SK-MEL-5 (cell line): ENCODE measurements at regions not wholly inside any gene's neighbourhood (a gene's known extent, or its start where the extent isn't known, plus 50 kb on each side); places are given as distances from the start of the nearest gene placed in this dataset.

Source experiments
- DNase-seq: peaks from one replicate; pipeline ENCODE4 v3.0.0-alpha.2; 2016; ENCODE audit warnings: low read depth, low spot score
- in situ Hi-C: cut with HindIII; loops from 2 replicates; pipeline ENCODE4 v1.10.0; 2016; ENCODE audit warnings: low sequenced_read_pairs, high pct_unique_total_duplicates, low pct_unique_long_range_greater_than_20kb

DNA sequence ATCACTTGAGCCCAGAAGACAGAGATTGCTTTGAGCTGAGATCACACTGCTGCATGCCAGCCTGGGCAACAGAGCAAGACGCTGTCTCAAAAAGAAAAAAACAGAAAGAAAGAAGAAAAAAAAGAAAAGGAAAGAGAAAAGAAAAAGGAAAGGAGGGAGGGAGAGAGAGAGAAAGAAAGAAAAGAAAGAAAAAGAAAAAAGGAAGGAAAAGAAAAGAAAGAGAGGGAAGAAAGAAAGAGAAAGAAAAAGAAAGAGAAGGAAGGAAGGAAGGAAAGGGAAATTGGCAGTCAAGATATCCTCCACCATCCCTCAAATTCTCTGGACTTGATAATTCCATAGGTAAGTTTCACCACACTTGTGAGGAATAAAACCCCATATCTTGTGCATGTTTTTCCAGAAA is 71.4 kb upstream of the WSB1 start:
- in situ Hi-C loops: no loop called here
- DNase-seq: no peak

DNA sequence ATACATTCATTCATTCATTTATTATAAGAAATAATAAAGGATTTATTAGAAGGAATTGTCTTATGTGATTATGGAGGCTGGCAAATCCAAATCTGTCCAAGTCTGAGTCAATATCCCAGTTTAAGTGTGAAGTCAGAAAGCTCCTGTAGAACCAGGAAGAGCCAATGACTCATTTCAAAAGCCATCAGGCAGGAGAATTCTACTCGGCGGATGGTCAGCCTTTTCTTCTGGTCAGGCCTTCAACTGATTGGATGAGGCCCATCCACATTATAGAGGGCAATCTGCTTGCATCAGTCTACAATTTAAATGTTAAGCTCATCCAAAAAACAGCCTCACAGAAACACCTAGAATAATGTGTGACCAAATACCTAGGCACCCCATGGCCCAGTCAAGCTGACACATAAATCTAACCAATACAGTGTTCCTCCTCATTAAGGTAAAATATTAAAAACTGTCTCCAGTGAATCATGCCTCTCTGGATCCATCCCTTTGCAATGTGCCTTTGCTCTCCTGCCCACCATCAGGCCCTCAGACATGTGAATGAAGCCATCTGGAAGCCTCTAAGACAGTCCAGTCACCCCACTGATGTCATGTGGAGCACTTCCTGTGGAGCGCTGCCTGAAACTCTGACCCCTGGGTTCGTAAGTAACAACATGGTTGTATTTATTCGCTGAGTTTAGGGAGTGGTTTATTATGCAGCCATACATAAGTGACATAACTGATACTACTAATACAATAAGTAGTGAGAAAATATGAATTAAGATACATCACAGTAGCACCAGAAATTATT is 69.2 kb upstream of the WSB1 start:
- DNase-seq: no peak
- in situ Hi-C loops: no loop called here

DNA sequence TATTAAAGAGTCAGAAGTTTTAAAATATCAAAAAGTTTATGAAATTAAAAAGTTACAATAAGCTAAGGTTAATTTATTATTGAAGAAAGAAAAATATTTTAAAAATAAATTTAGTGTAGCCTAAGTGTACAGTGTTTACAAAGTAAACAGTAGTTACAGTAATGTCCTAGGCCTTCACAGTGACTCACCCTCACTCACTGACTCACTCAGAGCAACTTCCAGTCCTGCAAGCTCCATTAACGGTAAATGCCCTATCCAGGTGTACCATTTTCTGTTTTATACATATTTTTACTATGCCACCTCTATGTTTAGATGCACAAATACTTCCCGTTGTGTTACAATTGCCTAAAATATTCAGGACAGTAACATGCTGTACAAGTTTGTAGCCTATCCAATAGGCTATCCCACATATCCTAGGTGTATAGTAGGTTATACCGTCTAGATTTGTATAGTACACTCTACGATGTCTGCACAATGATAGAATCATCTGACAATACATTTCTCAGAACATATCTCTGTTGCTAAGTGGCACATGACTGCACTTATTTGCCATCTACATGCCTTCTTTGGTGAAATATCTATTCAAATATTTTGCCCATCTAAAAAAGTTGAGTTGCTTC is 67.2 kb upstream of the WSB1 start:
- DNase-seq: no peak
- in situ Hi-C loops: no loop called here

DNA sequence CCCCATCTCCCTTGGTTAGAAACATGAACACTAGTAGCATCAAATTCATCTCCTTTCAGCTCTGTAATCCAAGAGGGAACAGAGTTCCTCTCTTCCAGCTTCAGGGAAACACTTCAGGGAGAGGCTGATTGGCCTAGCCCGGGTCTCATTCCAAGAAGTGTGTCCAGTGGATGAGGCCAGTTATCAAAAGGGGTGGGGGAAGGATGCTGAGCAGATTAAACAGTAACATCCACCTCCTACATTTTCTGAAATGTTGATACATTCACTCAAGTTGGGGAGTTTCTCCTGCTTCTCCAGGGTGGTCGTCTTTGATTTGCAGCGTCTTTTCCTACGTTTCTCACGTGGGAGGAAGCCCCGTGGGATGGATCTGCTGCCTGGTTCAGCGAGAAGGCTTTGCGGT is 62.9 kb upstream of the WSB1 start:
- in situ Hi-C loops: no loop called here
- no peak for DNase-seq

DNA sequence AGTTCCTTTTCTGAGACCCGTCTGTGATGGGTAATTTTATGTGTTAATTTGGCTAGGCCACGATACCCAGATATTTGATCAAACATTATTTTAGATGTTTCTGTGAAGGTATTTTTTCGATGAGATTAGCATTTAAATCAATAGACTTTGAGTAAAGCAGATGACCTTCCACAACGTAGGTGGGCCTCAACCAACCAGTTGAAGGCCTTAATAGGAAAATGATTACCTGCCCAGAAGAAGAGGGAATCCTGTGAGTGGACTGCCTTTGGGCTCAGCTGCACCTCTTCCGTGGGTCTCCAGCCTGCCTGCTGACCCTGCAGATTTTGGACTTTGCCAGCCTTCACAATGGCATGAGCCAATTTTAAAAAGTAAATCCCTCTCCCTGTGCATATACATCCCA is 61.6 kb upstream of the WSB1 start:
- DNase-seq: no peak
- in situ Hi-C loops: no loop called here

DNA sequence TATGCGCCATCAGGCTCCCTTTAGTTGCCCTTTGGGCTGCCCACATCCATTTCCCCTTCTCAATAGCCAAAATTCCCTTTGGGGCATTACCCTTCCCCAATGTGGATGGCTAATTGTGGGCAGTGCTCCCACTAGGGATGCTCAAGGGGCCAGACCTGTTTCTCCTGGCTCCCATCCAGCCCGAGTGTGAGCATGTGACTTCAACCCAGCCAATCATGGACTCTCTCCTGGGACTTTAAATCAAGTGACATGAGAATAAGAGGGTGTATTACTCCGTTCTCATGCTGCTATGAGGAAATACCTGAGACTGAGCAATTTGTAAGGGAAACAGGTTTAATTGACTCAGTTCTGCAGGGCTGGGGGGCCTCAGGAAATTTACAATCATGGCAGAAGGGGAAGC is 60.9 kb upstream of the WSB1 start:
- no peak for DNase-seq

DNA sequence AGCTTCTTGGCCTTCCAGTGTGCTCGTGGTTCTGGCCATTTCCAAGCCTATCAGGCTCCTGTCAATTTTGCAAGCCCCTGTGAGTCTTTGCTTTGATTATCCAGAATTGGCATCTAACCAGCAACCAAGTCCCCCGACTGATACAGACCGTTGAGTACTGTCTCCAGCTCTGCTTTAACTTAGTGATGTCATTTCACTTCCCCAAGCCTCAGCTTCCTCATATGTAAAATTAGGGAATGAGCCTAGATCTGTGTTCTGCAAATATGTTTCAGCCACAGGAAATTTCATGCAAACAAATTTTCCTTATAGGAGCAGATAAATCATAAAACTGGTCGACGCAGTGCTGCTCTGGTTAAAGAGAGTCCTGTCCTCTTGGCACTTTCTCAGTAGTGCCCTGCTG is 60.1 kb upstream of the WSB1 start:
- in situ Hi-C loops: no loop called here
- DNase-seq: no peak

More for the DNA sequence above, 60.9 kb upstream of the WSB1 start:
- in situ Hi-C loops: no loop called here

DNA sequence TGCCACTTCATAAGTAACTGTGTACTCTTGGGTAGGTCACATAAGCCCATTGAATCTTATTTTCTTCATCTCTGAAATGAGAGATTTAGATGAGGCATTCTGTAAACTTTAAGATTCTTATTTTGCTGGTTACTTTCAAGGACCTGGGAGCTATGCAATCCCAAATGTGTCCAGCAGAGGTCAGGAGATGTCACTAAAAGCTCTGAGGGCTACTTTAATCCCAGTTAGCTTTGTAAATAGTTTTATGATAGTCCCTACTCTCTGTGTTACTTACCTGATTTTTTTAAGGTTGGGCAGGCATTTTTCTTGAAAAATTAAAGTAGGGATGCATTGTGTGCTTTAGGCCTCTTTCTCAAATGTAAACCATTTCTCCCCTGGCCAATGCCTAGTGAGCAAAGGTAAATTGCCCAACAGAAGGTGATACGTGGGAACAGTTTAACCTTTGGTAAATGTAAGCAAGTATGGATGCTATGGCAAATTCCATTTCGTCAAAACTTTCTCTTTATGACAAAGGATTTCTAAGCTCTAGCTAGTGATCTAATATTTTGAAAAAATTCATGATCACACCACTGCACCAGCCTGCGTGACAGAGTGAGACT is 57.1 kb upstream of the WSB1 start:
- peak; percentile 77 for DNase-seq
- in situ Hi-C loops: no loop called here

DNA sequence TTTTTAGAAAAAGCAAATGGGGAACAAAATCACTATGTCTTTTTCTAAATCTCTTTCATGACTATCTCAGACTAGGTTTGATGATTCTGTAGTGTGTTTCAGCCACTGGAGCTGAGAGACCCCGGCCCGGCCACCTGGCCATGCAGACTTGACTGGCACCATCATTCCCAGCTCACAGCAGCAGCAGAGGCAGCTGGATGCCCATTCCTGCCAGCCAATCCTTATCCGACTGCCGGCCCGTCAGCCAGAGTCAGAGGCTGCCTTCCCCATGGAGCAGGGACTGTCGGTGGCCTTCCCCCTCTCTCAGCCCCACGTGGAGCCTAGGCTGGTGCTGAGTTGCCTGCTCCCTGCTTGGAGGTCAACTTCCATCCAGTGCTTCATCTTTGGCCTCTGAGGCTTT is 56.0 kb upstream of the WSB1 start:
- no peak for DNase-seq
- in situ Hi-C loops: no loop called here

DNA sequence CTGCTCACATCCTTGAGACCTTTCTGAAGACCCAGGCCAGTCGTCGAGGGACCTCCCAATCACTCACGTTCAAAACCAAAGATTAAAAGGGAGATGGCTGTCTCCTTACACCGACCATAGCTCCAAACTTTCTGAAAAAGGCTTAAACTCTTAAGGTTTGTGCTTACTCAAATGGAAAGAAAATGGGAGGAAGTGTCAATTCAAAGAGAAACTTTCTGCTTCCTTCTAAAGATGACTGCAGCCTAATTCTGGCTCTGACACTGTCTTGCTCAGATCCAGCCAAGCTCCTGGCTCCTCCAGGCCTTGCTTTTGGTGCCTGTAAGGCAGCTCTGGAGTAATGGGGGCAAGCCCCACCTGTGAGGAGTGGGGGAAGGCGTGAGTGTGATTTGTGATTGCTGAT is 54.9 kb upstream of the WSB1 start:
- in situ Hi-C loops: no loop called here

DNA sequence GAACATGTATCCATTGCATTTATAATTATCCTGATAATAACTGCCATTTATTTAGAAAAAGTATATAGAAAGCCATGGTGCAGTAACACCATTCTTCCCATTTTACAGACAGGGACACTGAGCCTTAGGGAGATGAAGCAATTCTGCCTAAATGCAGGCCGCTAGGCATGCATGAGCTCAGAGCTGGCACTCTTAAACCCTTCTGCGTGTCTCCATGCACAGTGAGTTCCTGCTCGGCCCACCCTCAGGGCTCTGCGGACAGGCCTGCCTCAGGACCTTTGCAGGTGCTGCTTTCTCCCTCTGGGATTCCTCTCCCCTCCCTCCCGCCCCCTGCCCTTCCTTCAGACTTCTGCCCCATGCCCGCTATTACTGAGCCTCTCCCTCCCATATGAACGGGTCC is 54.3 kb upstream of the WSB1 start:
- in situ Hi-C loops: no loop called here
- DNase-seq: no peak

More for the DNA sequence above, 54.9 kb upstream of the WSB1 start:
- DNase-seq: no peak

DNA sequence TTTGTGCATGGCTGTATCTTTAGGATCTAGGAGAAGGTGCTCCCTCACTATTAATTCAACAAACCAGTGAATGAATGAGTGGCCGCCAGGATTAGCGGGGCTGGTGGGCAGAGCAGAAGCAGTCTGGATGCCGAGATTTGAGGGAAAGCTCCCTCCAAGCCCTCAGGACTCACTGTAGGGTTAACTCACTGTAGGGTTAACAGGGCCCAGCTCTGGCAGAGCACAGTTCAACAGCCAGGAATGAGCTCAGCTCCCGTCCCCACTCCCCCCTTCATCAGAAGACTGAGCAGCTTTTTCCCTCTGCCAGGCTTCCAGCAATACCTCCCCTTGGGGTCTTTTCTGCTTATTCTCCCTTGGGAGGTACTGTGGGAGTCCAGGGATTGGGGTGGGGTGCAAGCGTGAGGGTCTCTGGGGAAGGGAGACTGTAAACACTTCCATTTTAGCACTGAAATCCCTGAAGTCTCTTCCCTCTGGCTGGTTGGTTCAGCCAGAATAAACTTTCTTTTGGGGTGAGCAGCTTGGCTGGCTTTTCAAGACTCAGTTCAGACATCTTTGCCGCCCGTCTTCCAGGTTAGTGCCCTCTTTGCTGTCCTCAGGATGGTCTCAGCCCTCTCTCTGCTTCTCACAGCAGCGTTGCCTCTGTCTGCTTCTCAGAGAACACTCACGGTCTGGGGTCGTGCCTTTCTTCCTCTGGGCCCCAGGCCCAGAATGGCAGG is 53.7 kb upstream of the WSB1 start:
- DNase-seq: no peak
- in situ Hi-C loops: no loop called here

DNA sequence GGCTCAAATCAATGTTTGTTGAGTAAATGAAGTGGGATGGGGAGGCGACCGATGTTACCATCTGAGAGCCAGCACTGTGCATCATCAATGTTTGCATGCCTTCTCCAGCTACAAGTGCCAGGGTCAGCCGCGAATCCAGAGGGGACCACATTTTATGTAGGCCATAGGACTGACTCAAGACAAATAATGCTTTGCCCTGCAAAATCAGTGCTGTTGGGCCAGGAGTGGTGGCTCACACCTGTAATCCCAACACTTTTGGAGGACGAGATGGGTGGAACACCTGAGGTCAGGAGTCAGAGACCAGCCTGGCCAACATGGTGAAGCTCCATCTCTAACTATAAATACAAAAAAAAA is 53.1 kb upstream of the WSB1 start:
- DNase-seq: no peak
- in situ Hi-C loops: no loop called here

DNA sequence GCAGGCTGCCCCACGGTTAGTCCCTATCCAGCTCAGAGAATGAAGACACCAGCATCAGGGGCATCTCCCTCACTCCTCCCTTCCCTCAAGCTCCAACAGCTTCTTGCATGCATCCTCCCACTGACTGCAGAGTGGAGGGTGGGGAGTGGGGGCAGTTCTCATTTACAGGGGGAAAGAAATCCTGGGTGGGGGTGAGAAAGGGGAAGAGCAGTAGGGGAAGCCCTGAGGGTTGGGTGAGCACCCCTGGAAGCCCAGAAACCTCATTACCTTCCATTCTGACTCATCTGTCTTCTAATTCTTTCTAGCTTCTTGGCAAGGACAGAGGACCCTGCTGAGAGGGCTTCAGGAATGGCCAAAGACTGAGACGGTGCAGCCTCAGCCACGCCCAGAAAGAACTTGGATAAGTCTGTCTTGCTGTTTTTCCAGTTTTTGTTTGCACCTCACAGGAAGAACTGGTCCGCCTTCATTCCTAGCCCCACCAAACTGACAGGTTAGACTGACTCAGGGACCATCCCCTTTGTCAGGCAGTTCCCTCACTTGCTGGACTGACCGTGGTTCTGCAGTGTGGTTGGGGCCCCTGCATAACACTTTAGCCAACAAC is 52.5 kb upstream of the WSB1 start:
- in situ Hi-C loops: no loop called here
- DNase-seq: no peak

DNA sequence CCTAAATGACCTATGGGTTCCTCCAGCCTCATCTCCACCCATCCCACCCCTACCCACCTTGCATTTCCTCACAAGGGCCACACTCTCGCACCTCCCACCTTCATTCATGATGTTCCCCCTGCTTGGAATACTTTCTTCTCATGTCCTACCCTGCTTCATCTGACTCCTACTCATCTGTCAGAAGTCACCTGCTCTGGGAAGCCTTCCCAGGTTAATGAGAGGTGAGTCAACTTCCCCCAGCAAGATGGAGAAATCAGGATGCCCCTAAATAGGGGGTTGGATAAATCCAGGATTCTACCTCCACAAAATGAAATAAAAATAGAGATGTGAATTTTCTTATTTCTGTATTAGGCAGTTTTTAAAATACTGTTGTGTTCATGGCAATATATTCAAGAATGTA is 51.0 kb upstream of the WSB1 start:
- in situ Hi-C loops: no loop called here
- no peak for DNase-seq

DNA sequence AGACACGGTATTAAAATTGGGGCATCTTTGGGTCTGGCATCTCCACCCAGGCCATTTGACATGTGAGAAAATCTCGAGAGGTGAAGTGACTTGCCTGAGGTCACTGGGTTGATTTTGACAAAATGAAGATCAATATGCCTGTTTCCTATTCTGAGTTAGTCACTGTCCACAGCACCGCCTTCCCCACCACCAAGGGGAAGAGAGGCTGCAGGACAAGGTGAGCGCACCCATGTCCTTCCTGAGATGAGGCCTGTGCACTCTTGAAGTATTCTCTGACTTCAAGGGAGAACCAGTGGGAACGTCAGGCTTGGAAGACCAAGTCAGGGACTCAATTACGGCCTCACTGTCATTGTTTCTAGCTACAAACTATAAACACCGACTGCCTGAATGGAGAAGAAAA is 49.9 kb upstream of the WSB1 start:
- in situ Hi-C loops: no loop called here

More for the DNA sequence above, 49.9 kb upstream of the WSB1 start:
- no peak for DNase-seq
